OCI-LY3 (cell line): ENCODE measurements at regions not wholly inside any gene's neighbourhood (a gene's known extent, or its start where the extent isn't known, plus 50 kb on each side); places are given as distances from the start of the nearest gene placed in this dataset.

Experiments
- H2AFZ ChIP-seq: fragments of 200-600, 300-600 bp; shearing (Covaris generic); 2 replicates; pipeline ENCODE4 v1.6.0; 2014; ENCODE audit warnings: antibody characterized with exemption, low read depth, low read length
- H3K27ac ChIP-seq: fragments of 200-600, 300-600 bp; sonication (generic); 2 replicates; pipeline ENCODE4 v1.5.1; 2014; ENCODE audit warnings: mild to moderate bottlenecking, low read length, moderate library complexity, mixed read lengths
- H3K27me3 ChIP-seq: fragments of 200-600, 300-600 bp; sonication (generic); 2 replicates; pipeline ENCODE4 v1.6.1; 2014; ENCODE audit warnings: low read depth, low read length, mixed read lengths
- H3K36me3 ChIP-seq: fragments of 200-600, 300-600 bp; sonication (generic); replicated peaks from 2 replicates; pipeline ENCODE3; 2014; ENCODE audit warnings: low read depth, low read length, mixed read lengths
- H3K4me1 ChIP-seq: fragments of 300-600, 200-600 bp; sonication (generic); 2 replicates; pipeline ENCODE4 v1.6.1; 2014; ENCODE audit warnings: low read length, mixed read lengths
- H3K4me2 ChIP-seq: fragments of 200-600, 300-600 bp; sonication (generic); 2 replicates; pipeline ENCODE4 v1.6.1; 2014; ENCODE audit warnings: low read length, mixed read lengths
- H3K4me3 ChIP-seq: fragments of 300-600, 200-600 bp; sonication (generic); 2 replicates; pipeline ENCODE4 v1.5.1; 2014; ENCODE audit warnings: antibody characterized with exemption, mild to moderate bottlenecking, low read length, moderate library complexity
- H3K79me2 ChIP-seq: fragments of 300-600, 200-600 bp; shearing (Covaris generic); 2 replicates; pipeline ENCODE4 v1.6.1; 2014; ENCODE audit warnings: mild to moderate bottlenecking, low read length, mixed read lengths
- H3K9ac ChIP-seq: fragments of 300-600, 200-600 bp; shearing (Covaris generic); 2 replicates; pipeline ENCODE4 v1.6.0; 2014; ENCODE audit warnings: mild to moderate bottlenecking, low read length, moderate library complexity
- H3K9me3 ChIP-seq: fragments of 200-600, 300-600 bp; shearing (Covaris generic); 2 replicates; pipeline ENCODE4 v1.6.1; 2014; ENCODE audit warnings: low read length, mixed read lengths; ENCODE audit not compliant: insufficient read depth
- H4K20me1 ChIP-seq: fragments of 200-600, 300-600 bp; sonication (generic); 2 replicates; pipeline ENCODE4 v1.6.1; 2016; ENCODE audit warnings: low read length, mixed read lengths; ENCODE audit not compliant: insufficient read depth
- EZH2phosphoT487 ChIP-seq: fragments of 200-600 bp; shearing (Covaris generic); IDR thresholded peaks from 2 replicates; pipeline ENCODE4 v1.6.1; 2018; ENCODE audit warnings: antibody characterized with exemption, mixed run types, low read depth
- TF ChIP-seq, protein P1 (sequence below): fragments of 200-600, 300-600 bp; sonication (generic); IDR thresholded peaks from 2 replicates; pipeline ENCODE4 v1.5.1; 2014; ENCODE audit warnings: antibody characterized with exemption, low read length, low read depth

DNA sequence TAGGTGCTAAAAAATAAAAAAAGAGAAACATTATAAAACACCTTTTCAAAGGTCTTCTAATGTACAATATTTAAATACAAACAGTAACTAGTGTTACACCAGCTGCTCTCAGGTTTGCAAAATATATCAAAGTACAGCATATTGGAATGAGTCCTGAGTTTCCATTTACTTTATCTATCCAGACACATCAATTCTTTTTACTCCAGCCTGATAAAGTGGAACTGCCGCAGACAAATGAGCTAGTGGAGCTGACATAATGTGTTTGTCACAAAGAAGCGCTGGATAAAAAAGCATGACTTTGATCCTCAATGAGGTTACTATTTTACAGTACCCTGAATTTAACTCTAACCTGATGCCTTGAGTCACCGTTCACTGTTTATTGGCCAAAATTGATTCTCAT, 1243.1 kb downstream of the GATA3 start:
- Histone ChIP-seq H3K9me3 (no peaks in the 10 kb centered on the region), H3K9ac (no peak overlapping the region), H3K4me3 (no peak overlapping the region), H3K4me2 (no peak overlapping the region), H3K79me2 (no peaks in the 10 kb centered on the region), H2AFZ (no peak overlapping the region), H3K27ac (no peak overlapping the region), H3K27me3 (no peaks in the 10 kb centered on the region), H3K4me1 (peaks cover 14% of the 10 kb centered on the region), H3K36me3 (no peaks in the 10 kb centered on the region), H4K20me1 (no peaks in the 10 kb centered on the region)
- no peak for TF ChIP-seq EZH2phosphoT487
- TF ChIP-seq, protein P1, sequence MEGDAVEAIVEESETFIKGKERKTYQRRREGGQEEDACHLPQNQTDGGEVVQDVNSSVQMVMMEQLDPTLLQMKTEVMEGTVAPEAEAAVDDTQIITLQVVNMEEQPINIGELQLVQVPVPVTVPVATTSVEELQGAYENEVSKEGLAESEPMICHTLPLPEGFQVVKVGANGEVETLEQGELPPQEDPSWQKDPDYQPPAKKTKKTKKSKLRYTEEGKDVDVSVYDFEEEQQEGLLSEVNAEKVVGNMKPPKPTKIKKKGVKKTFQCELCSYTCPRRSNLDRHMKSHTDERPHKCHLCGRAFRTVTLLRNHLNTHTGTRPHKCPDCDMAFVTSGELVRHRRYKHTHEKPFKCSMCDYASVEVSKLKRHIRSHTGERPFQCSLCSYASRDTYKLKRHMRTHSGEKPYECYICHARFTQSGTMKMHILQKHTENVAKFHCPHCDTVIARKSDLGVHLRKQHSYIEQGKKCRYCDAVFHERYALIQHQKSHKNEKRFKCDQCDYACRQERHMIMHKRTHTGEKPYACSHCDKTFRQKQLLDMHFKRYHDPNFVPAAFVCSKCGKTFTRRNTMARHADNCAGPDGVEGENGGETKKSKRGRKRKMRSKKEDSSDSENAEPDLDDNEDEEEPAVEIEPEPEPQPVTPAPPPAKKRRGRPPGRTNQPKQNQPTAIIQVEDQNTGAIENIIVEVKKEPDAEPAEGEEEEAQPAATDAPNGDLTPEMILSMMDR = no peak

DNA sequence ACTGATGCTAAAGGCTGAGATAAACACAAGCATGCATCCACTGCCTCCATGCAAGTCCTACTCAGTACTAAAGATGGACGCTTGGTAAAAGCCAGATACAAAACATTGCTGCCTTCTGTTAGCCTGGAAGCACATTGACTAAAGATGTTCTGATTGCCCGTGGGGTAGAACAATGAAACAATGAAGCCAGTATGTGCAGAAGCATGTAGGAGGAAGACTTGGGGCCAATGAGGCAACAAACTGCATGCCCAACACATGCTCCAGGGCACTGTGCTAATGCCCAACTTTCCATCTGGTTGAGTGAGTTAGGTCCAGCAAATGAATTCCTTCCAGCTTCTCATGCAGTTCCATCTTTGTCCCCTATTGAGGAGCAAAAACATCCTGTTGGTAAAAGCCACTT, 1245.5 kb downstream of the GATA3 start:
- H3K4me1 ChIP-seq = peaks cover 2% of the 10 kb centered on the region
- H3K27ac ChIP-seq = no peak overlapping the region
- no peak for TF ChIP-seq EZH2phosphoT487
- TF ChIP-seq, protein P1 = no peak
- no peaks in the 10 kb centered on the region for H3K27me3 ChIP-seq
- H3K4me3 ChIP-seq = no peak overlapping the region
- no peaks in the 10 kb centered on the region for H3K79me2 ChIP-seq
- no peaks in the 10 kb centered on the region for H4K20me1 ChIP-seq
- H2AFZ ChIP-seq = no peak overlapping the region
- H3K4me2 ChIP-seq = no peak overlapping the region
- no peak overlapping the region for H3K9ac ChIP-seq
- no peaks in the 10 kb centered on the region for H3K36me3 ChIP-seq
- no peaks in the 10 kb centered on the region for H3K9me3 ChIP-seq

DNA sequence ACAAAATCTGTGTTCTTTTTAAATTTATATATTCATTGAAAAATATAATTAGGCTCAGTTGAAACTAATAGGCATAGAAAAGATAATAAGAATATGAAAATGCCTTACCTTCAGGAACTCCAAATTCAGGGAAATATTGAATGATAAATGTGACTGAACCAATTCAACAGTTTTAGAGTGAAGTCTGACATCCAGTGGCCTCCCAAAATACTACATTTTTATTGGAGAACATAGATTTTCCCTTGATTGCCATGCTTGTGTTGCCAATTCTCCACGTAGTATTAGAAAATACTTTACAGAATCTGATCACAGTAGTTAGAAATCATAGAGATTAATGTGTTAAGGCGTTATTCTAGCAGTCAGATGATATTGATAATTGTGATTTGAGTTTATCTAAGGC, 1246.7 kb downstream of the GATA3 start:
- Histone ChIP-seq H3K4me2 (no peak overlapping the region), H3K27me3 (no peaks in the 10 kb centered on the region), H3K36me3 (no peaks in the 10 kb centered on the region), H3K79me2 (no peaks in the 10 kb centered on the region), H3K4me3 (no peak overlapping the region), H4K20me1 (no peaks in the 10 kb centered on the region), H3K9me3 (no peaks in the 10 kb centered on the region), H3K9ac (no peak overlapping the region), H2AFZ (no peak overlapping the region), H3K27ac (no peak overlapping the region), H3K4me1 (no peaks in the 10 kb centered on the region)
- no peak for TF ChIP-seq EZH2phosphoT487
- TF ChIP-seq, protein P1 = no peak

DNA sequence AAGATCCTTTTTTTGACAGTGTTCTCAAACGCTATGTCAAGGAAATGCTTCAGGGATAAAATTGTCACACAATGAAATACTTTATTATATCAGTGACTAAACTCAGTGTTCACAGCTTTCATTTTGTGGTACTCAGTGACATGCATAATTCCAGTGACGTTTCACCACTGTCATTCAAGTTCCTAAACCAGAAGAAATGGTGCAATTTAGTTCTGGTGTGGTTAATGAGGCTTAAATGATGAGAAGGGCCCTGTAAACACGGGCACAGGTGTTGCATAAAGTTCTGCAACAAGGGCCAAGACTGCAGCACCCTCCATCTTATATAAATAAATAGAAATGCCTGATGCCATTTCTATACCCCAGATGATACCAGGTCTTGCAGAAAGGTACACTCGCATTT, 1247.1 kb downstream of the GATA3 start:
- Histone ChIP-seq H3K4me2 (no peak overlapping the region), H2AFZ (no peak overlapping the region), H3K27me3 (no peaks in the 10 kb centered on the region), H3K4me3 (no peak overlapping the region), H3K36me3 (no peaks in the 10 kb centered on the region), H4K20me1 (no peaks in the 10 kb centered on the region), H3K9me3 (no peaks in the 10 kb centered on the region), H3K4me1 (no peaks in the 10 kb centered on the region), H3K9ac (no peak overlapping the region), H3K27ac (no peak overlapping the region), H3K79me2 (no peaks in the 10 kb centered on the region)
- no peak for TF ChIP-seq EZH2phosphoT487
- TF ChIP-seq, protein P1 = no peak
